ENCODE measurements at regions not wholly inside any gene's neighbourhood (a gene's known extent, or its start where the extent isn't known, plus 50 kb on each side); places are given as distances from the start of the nearest gene placed in this dataset.

GRCh38 chr2:42914860-42915259, 122.5 kb upstream of the HAAO start:
- no peak overlapping the region for H3K4me3 ChIP-seq (ENCODE audit: low read depth, low read length)
- TF ChIP-seq CTCF (IDR thresholded peaks at IDR 0.05; ENCODE audit: low read depth, low read length) (no peak), POLR2A (IDR thresholded peaks at IDR 0.05; ENCODE audit: extremely low read depth, insufficient read length) (no peak), MYC (IDR thresholded peaks at IDR 0.05; ENCODE audit: low read depth, low read length) (no peak)
- TF ChIP-seq, protein P1, sequence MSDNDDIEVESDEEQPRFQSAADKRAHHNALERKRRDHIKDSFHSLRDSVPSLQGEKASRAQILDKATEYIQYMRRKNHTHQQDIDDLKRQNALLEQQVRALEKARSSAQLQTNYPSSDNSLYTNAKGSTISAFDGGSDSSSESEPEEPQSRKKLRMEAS (IDR thresholded peaks at IDR 0.05; ENCODE audit: low read depth, low read length) = no peak
- no peak for DNase-seq (ENCODE audit: low read depth)

- TF ChIP-seq CTCF (IDR thresholded peaks at IDR 0.05; ENCODE audit: low read depth, low read length) = no peak
- TF ChIP-seq POLR2A (IDR thresholded peaks at IDR 0.05; ENCODE audit: extremely low read depth, insufficient read length) = no peak
- no peak for TF ChIP-seq MYC (IDR thresholded peaks at IDR 0.05; ENCODE audit: low read depth, low read length)
- TF ChIP-seq, protein P1 (IDR thresholded peaks at IDR 0.05; ENCODE audit: low read depth, low read length) = no peak
Measured at GRCh38 chr2:42914314-42914713, 121.9 kb upstream of the HAAO start.

GRCh38 chr2:42913280-42913878, 121.0 kb upstream of the HAAO start:
- DNase-seq (ENCODE audit: low read depth) = peak; percentile 81
- TF ChIP-seq CTCF (IDR thresholded peaks at IDR 0.05; ENCODE audit: low read depth, low read length) (no peak), MYC (IDR thresholded peaks at IDR 0.05; ENCODE audit: low read depth, low read length) (no peak)
- TF ChIP-seq, protein P1 (IDR thresholded peaks at IDR 0.05; ENCODE audit: low read depth, low read length) = peak; percentile 29; the same call in 1 of the 2 replicates
- H3K4me3 ChIP-seq (ENCODE audit: low read depth, low read length) = no peak overlapping the region

More at GRCh38 chr2:42914314-42914713, 121.9 kb upstream of the HAAO start:
- DNase-seq (ENCODE audit: low read depth) = no peak
- no peak overlapping the region for H3K4me3 ChIP-seq (ENCODE audit: low read depth, low read length)

GRCh38 chr2:42910645-42911405, 118.4 kb upstream of the HAAO start:
- TF ChIP-seq, protein P1 (IDR thresholded peaks at IDR 0.05; ENCODE audit: low read depth, low read length) = no peak
- TF ChIP-seq CTCF (IDR thresholded peaks at IDR 0.05; ENCODE audit: low read depth, low read length) (no peak), MYC (IDR thresholded peaks at IDR 0.05; ENCODE audit: low read depth, low read length) (no peak), POLR2A (IDR thresholded peaks at IDR 0.05; ENCODE audit: extremely low read depth, insufficient read length) (no peak)
- DNase-seq (ENCODE audit: low read depth) = no peak
- H3K4me3 ChIP-seq (ENCODE audit: low read depth, low read length) = no peak overlapping the region

- H3K4me3 ChIP-seq (ENCODE audit: low read depth, low read length) = no peak overlapping the region
- no peak for DNase-seq (ENCODE audit: low read depth)
- TF ChIP-seq CTCF (IDR thresholded peaks at IDR 0.05; ENCODE audit: low read depth, low read length) = no peak
- no peak for TF ChIP-seq MYC (IDR thresholded peaks at IDR 0.05; ENCODE audit: low read depth, low read length)
- TF ChIP-seq, protein P1 (IDR thresholded peaks at IDR 0.05; ENCODE audit: low read depth, low read length) = no peak
- TF ChIP-seq POLR2A (IDR thresholded peaks at IDR 0.05; ENCODE audit: extremely low read depth, insufficient read length) = no peak
Measured at GRCh38 chr2:42909966-42910365, 117.6 kb upstream of the HAAO start.
